Astrocyte of the hippocampus (primary cell): ENCODE measurements at regions not wholly inside any gene's neighbourhood (a gene's known extent, or its start where the extent isn't known, plus 50 kb on each side); places are given as distances from the start of the nearest gene placed in this dataset.

Experiments used
- DNase-seq: peaks from one replicate; pipeline ENCODE4 v3.0.0; 2011; ENCODE audit warnings: low read depth, low spot score

GRCh38 chr4:11268149-11268548 lies 160.5 kb downstream of the HS3ST1 start:
- no peak for DNase-seq

GRCh38 chr4:11264841-11265240 lies 163.9 kb downstream of the HS3ST1 start:
- DNase-seq: no peak

- no peak for DNase-seq
Measured at GRCh38 chr4:11264346-11264745, 164.3 kb downstream of the HS3ST1 start.

GRCh38 chr4:11263208-11263607 lies 165.5 kb downstream of the HS3ST1 start:
- no peak for DNase-seq

- no peak for DNase-seq
Measured at GRCh38 chr4:11261066-11261850, 167.4 kb downstream of the HS3ST1 start.

- no peak for DNase-seq
Measured at GRCh38 chr4:11259837-11260236, 168.9 kb downstream of the HS3ST1 start.

DNA sequence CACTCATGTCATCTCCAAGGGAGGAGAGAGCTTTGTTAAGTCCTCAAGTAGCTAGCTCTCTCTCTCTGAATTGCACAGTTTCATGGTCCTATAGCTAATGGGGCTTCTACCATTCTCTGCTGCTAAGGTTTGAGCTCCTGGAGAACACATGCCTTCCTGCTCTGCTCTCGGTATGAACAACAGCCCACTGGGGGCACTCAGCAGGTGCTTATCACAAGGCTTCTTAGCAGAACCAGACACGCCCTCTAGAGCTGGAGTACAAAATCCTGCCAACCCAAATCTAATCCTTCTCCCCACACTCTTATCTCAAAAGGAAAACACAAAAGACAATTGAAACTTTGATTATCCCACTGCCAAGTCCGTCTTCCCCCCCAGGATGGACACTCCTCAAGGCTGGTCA lies 176.5 kb downstream of the HS3ST1 start:
- no peak for DNase-seq

- no peak for DNase-seq
Measured at GRCh38 chr4:11250510-11250909, 178.2 kb downstream of the HS3ST1 start.

GRCh38 chr4:11232015-11232414 lies 196.7 kb downstream of the HS3ST1 start:
- no peak for DNase-seq

DNA sequence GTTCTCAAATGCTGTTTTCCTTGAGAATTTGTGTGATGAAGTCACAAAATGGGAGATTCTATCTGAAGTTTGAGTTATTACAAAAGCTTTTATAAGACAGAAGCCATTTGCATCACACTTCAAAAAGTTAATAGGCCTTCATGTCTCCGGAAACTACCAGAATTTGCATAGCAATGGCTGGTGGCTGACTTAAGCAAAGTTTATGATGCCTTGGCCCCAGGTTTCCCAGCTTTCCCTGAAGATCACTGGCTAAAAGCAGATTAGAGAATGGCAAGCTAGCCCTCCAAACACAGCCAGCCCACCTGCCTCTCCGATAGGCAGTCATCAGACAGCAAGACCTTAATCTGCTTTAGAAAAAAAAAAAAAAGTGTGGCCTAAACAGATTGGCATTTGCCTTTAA lies 197.8 kb downstream of the HS3ST1 start:
- DNase-seq: no peak

DNA sequence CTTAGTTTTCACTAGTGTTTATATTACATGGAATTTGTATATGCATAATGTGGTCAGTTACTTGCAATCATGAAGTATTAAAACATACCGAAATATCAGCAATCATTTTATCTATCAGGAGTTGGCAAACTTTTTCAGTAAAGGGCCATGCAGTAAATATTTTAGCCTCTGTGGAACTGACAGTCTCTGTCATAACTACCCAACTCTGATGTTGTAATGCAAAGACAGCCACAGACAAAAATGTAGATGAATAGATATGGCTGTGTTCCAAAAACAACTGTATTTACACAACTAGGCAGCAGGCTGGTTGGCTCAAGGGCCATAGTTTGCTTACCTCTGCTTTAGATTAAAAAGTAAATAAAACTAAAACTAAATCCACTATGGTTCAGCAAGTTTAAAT lies 200.2 kb downstream of the HS3ST1 start:
- no peak for DNase-seq

DNA sequence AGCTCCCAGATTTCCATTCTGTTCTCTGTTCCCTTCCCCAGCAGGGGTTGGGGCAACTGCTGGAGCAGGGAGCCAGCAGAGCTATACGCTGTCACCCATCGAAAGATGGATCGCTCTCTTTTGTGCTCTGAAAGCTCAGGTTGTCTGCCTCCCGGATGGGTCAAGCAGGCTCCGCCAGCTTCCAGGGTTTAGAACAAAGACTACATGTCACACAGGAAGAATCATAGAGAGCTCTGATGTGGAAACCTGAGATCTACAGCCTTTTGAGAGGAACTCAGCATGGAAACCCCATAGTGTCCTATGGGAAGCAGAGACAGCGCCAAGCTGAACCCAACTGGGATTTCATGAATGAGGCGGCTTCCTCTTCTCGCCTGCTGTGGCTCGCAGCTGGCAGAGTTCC lies 205.4 kb downstream of the HS3ST1 start:
- DNase-seq: no peak

DNA sequence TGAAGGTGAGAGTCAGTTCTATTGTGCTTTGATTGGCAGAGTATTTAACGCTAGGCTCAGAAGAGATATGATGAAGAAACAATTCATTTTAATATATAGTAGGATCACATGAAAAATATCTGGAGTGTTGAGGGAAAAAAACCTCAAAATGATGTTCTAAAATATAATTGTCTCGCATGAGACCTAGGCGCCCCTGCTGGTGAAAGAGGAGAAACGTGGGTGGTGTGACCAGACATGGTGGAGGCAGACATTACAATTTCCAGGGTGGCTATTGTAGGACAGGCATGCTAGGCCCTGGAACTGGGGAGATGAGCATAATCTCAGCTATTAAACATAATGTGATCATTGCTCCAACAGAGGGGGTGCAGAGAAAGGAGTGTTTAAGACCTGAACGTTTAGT lies 210.0 kb downstream of the HS3ST1 start:
- no peak for DNase-seq

DNA sequence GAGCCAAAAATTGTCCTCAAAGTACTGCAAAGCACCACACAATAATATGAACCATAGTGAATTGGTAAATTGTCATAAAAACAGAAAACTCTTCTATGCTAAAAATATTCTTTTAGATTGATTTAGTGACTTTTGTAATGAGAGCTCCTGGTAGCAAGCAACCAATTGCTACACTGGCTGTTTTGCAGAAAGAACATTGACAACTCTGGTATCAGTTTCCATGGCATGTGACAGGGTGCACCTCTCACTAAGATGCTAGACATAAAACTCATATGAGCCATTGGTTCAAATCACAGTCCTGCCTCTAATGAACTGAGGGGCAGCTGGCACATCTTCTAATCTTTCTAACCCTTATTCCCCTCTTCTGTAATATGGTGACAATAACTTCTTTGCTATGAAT lies 212.2 kb downstream of the HS3ST1 start:
- no peak for DNase-seq

DNA sequence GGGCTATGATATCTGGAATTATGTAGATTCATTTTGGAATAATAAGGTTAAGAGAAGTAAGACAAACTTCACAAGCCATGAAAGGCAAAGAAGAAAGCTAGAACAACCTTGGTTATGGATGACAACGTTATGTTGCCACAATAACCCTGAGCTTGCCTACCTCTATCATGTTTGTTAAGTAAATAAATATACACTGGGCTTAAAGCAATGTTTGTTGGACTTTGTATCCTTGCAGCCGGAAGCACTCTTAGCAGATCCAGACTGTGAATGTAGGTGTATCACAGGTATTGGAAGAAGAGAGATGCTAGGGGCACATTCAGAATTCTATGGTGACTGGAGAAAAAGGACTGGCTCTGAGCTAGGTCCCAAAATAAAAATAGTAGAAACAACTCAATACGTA lies 214.4 kb downstream of the HS3ST1 start:
- DNase-seq: no peak

DNA sequence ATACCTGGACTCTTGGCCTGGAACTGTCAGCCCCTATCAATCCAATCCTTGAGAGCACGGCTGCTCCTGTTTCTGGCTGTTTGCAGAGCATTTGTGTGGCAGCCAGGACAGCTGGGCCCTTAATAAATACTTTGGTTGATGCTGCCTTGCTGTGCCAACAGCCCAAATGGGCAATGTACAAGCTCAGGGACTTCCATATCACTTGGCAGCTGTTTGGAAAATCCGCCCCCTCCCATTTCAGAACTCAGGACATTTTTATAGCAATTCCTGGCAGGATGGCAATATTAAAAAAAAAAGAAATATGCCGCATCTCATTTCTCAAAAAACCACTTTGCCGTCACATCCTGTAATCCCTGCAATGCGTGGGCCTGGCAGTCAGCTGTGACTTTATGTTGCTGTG lies 218.9 kb downstream of the HS3ST1 start:
- DNase-seq: no peak

- DNase-seq: no peak
Measured at GRCh38 chr4:11201256-11201655, 227.4 kb downstream of the HS3ST1 start.

DNA sequence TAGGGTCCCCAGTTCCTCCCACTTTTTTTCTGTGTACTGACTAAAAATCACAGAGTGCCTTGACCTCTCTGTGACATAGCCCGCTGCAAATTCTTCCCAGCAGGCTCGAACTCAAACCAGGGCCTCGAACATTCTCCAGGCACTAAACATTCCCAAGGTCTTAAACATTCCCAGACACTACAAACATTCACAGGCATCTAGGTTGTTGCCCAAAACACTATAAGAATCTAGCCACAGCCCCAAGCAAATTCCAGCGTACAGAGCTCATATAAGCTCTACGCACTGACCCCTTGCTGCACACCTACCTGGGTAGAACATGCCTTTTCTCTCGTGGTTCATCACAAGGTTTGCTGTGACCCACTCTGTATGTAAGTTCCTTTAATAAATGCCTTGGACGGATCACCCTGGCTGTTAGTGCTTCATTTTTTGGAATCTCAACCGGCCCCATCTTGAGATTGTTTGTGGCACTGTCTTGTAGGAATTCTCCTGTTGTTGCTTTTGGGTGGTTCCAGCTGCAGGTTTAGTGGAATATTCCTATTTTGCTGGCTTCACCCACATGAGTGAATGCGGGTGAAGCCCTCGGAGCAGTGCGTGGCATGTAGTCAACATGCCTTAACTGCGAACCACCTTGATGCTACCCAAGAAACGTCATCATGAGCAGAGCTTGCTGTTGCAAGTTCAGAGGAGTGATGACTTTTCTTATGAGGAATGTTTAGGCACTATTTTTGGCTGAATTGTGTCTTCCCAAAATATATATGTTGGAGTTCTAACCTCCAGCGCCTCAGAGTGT lies 230.0 kb downstream of the HS3ST1 start:
- DNase-seq: peak; percentile 15

- no peak for DNase-seq
Measured at GRCh38 chr4:11197631-11198341, 230.9 kb downstream of the HS3ST1 start.

GRCh38 chr4:11196927-11197522 lies 231.7 kb downstream of the HS3ST1 start:
- peak; percentile 5 for DNase-seq

- peak; percentile 61 for DNase-seq
Measured at GRCh38 chr4:11194431-11194830, 234.3 kb downstream of the HS3ST1 start.

DNA sequence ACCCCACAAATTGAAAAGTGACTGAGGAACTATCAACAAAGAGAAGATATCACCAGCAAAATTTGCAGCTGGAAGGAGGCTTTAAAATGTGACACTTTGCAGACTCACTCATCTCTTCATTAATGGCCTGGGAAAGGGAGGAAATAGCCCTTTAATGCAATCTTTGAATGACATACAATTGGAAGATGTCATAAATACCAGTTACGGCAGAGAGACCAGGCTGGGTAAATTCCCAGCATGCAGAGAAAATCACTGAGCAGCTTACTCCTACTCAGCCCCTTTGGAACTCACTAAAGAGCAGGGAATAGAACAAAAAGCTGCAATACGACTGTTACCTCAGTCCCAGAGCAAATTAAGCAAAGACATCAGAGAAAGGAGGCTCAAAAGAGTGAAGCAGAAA lies 238.9 kb downstream of the HS3ST1 start:
- no peak for DNase-seq
